ENCODE measurements at regions not wholly inside any gene's neighbourhood (a gene's known extent, or its start where the extent isn't known, plus 50 kb on each side); places are given as distances from the start of the nearest gene placed in this dataset.
A peak's percentile ranks its signal among the peaks of the same experiment; 100 is the strongest.

GRCh38 chr18:45441110-45441847, 174.0 kb upstream of the SLC14A2 start:
- Mint-ChIP-seq H3K27ac (ENCODE audit: unreplicated experiment) (no peak overlapping the region), H3K9me3 (ENCODE audit: unreplicated experiment) (no peaks in the 10 kb centered on the region), H3K36me3 (ENCODE audit: unreplicated experiment) (no peaks in the 10 kb centered on the region), H3K27me3 (ENCODE audit: unreplicated experiment) (peaks cover 55% of the 10 kb centered on the region), H3K4me3 (ENCODE audit: unreplicated experiment) (no peak overlapping the region), H3K4me1 (ENCODE audit: unreplicated experiment) (no peaks in the 10 kb centered on the region)
- peak; percentile 55 for TF ChIP-seq CTCF (IDR thresholded peaks at IDR 0.05)
- DNase-seq (ENCODE audit: extremely low spot score, unreplicated experiment) = no peak

- Mint-ChIP-seq H3K9me3 (ENCODE audit: unreplicated experiment) (no peaks in the 10 kb centered on the region), H3K36me3 (ENCODE audit: unreplicated experiment) (no peaks in the 10 kb centered on the region), H3K27ac (ENCODE audit: unreplicated experiment) (no peak overlapping the region), H3K4me3 (ENCODE audit: unreplicated experiment) (no peak overlapping the region), H3K4me1 (ENCODE audit: unreplicated experiment) (no peaks in the 10 kb centered on the region), H3K27me3 (ENCODE audit: unreplicated experiment) (peaks cover 52% of the 10 kb centered on the region)
- no peak for DNase-seq (ENCODE audit: extremely low spot score, unreplicated experiment)
- TF ChIP-seq CTCF (IDR thresholded peaks at IDR 0.05) = no peak
These were observed 171.2 kb upstream of the SLC14A2 start for GRCh38 chr18:45444040-45444439.

GRCh38 chr18:45447355-45448265, 167.7 kb upstream of the SLC14A2 start:
- TF ChIP-seq CTCF (IDR thresholded peaks at IDR 0.05) = no peak
- DNase-seq (ENCODE audit: extremely low spot score, unreplicated experiment) = no peak
- Mint-ChIP-seq H3K27me3 (ENCODE audit: unreplicated experiment) (peaks cover 52% of the 10 kb centered on the region), H3K4me1 (ENCODE audit: unreplicated experiment) (no peaks in the 10 kb centered on the region), H3K9me3 (ENCODE audit: unreplicated experiment) (no peaks in the 10 kb centered on the region), H3K36me3 (ENCODE audit: unreplicated experiment) (no peaks in the 10 kb centered on the region), H3K27ac (ENCODE audit: unreplicated experiment) (no peak overlapping the region), H3K4me3 (ENCODE audit: unreplicated experiment) (no peak overlapping the region)

- Mint-ChIP-seq H3K4me3 (ENCODE audit: unreplicated experiment) (no peak overlapping the region), H3K9me3 (ENCODE audit: unreplicated experiment) (no peaks in the 10 kb centered on the region), H3K27ac (ENCODE audit: unreplicated experiment) (no peak overlapping the region), H3K36me3 (ENCODE audit: unreplicated experiment) (no peaks in the 10 kb centered on the region), H3K27me3 (ENCODE audit: unreplicated experiment) (peaks cover 46% of the 10 kb centered on the region), H3K4me1 (ENCODE audit: unreplicated experiment) (no peaks in the 10 kb centered on the region)
- TF ChIP-seq CTCF (IDR thresholded peaks at IDR 0.05) = no peak
- DNase-seq (ENCODE audit: extremely low spot score, unreplicated experiment) = no peak
These were observed 166.4 kb upstream of the SLC14A2 start for GRCh38 chr18:45448871-45449270.

Measured in osteocyte (in vitro differentiated cells).